ENCODE measurements at regions not wholly inside any gene's neighbourhood (a gene's known extent, or its start where the extent isn't known, plus 50 kb on each side); places are given as distances from the start of the nearest gene placed in this dataset.

DNA sequence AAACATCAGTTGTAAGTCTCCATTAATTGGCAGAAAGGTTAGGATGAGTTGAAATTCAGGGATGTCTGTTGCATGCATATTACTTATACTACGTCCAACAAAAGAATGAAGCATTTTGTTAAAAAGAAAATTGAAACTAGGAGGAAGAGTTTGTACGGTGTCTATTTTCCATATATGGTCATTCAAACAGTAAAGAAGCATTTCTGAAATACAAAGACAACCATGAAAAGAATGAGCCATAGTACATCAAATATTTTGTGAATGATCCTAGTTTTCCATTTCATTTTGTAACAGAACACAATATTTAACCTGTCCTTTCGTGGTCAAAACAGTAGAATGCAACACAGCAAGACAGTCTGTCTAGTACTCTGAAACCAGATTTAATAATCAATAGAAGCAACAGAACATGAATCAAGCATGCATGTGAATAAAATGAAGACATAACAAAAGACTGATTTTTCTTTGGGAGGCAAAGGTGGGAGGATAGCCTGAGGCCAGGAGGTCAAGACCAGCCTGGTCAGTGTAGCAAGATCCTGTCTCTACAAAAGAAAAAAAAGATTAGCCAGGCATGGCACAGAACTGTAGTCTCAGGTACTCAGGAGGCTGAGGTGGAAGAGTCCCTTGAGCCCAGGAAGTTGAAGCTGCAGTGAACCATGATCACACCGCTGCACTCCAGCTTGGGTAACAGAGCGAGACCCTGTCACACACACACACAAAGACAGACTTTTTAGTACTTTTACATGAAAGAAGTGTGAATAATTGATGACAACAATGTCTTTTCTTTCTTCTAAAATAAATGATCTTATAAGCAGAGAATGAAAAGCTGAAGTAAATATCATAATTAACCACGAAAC is 156.0 kb downstream of the LRIG3 start:
- Histone ChIP-seq H3K9me3 (ENCODE audit: low read length) (no peaks in the 10 kb centered on the region), H3K9ac (ENCODE audit: low read length) (no peak overlapping the region), H3K4me2 (ENCODE audit: low read length) (no peak overlapping the region), H3K27ac (ENCODE audit: low read length) (no peak overlapping the region), H3K4me3 (ENCODE audit: low read length) (no peak overlapping the region), H3K9me2 (replicated peaks; ENCODE audit: low read length) (no peaks in the 10 kb centered on the region; the same call in 1 of the 2 replicates), H3K27me3 (ENCODE audit: low read length) (no peaks in the 10 kb centered on the region), H4K20me1 (ENCODE audit: low read length) (no peaks in the 10 kb centered on the region), H2AFZ (ENCODE audit: low read length) (no peak overlapping the region), H3F3A (ENCODE audit: low read length, unreplicated experiment) (no peaks in the 10 kb centered on the region), H3K36me3 (ENCODE audit: low read depth, low read length) (no peaks in the 10 kb centered on the region), H3K4me1 (ENCODE audit: insufficient read depth, low read length) (peaks cover 10% of the 10 kb centered on the region), H3K79me2 (ENCODE audit: low read length) (no peaks in the 10 kb centered on the region)
- ATAC-seq (no peak), DNase-seq (no peak)
- intact Hi-C loops (cut with micrococcal nuclease): loop anchor here (10.0 kb wide), 1 partner anchor 420 kb away; no protein-coding TSS in a partner anchor
- no TSS peak for BruUV-seq (replicated peaks)
- ChIA-PET CTCF (no interaction called here), POLR2A (ENCODE audit: unreplicated experiment) (no interaction called here)
- no peak for TF ChIP-seq EZH2phosphoT487 (IDR thresholded peaks at IDR 0.05; ENCODE audit: borderline replicate concordance, low read length)
- TF ChIP-seq CTCF (conservative IDR thresholded peaks at IDR 0.05; ENCODE audit: low read depth, low read length): no peak
- TF ChIP-seq EZH2 (IDR thresholded peaks at IDR 0.05; ENCODE audit: low read length, unreplicated experiment): no peak

- no peak for ATAC-seq
- H3K4me1 ChIP-seq (ENCODE audit: insufficient read depth, low read length): peaks cover 10% of the 10 kb centered on the region
- H3K27me3 ChIP-seq (ENCODE audit: low read length): no peaks in the 10 kb centered on the region
- H3K9me2 ChIP-seq (replicated peaks; ENCODE audit: low read length): no peaks in the 10 kb centered on the region; the same call in 1 of the 2 replicates
- no peak overlapping the region for H3K27ac ChIP-seq (ENCODE audit: low read length)
- H3F3A ChIP-seq (ENCODE audit: low read length, unreplicated experiment): no peaks in the 10 kb centered on the region
- ChIA-PET POLR2A (ENCODE audit: unreplicated experiment) (no interaction called here), CTCF (no interaction called here)
- H3K9me3 ChIP-seq (ENCODE audit: low read length): no peaks in the 10 kb centered on the region
- no peaks in the 10 kb centered on the region for H3K36me3 ChIP-seq (ENCODE audit: low read depth, low read length)
- no peak overlapping the region for H2AFZ ChIP-seq (ENCODE audit: low read length)
- H3K4me2 ChIP-seq (ENCODE audit: low read length): no peak overlapping the region
- BruUV-seq (replicated peaks): no TSS peak
- no peaks in the 10 kb centered on the region for H4K20me1 ChIP-seq (ENCODE audit: low read length)
- no peak overlapping the region for H3K4me3 ChIP-seq (ENCODE audit: low read length)
- no peak for DNase-seq
- no peak for TF ChIP-seq CTCF (conservative IDR thresholded peaks at IDR 0.05; ENCODE audit: low read depth, low read length)
- no peak for TF ChIP-seq EZH2phosphoT487 (IDR thresholded peaks at IDR 0.05; ENCODE audit: borderline replicate concordance, low read length)
- no peak for TF ChIP-seq EZH2 (IDR thresholded peaks at IDR 0.05; ENCODE audit: low read length, unreplicated experiment)
- H3K79me2 ChIP-seq (ENCODE audit: low read length): no peaks in the 10 kb centered on the region
- H3K9ac ChIP-seq (ENCODE audit: low read length): no peak overlapping the region
- intact Hi-C loops (cut with micrococcal nuclease): loop anchor here (10.0 kb wide), 1 partner anchor 420 kb away; no protein-coding TSS in a partner anchor
Measured at GRCh38 chr12:58765076-58765475, 155.2 kb downstream of the LRIG3 start.
